H1 (cell line): ENCODE measurements at regions not wholly inside any gene's neighbourhood (a gene's known extent, or its start where the extent isn't known, plus 50 kb on each side); places are given as distances from the start of the nearest gene placed in this dataset.

ENCODE experiments used
- CBX5 ChIP-seq: fragments of 300-800, 300-1000 bp; sonication (generic); IDR thresholded peaks from 2 replicates; pipeline ENCODE4 v1.7.1; 2016; ENCODE audit warnings: antibody characterized with exemption, low read length, low read depth
- POU5F1 ChIP-seq: IDR thresholded peaks from 2 replicates; pipeline ENCODE4 v1.6.1; 2011; ENCODE audit warnings: low read depth, mild to moderate bottlenecking, low read length, moderate library complexity
- SP2 ChIP-seq: IDR thresholded peaks from 2 replicates; pipeline ENCODE4 v1.6.1; 2012; ENCODE audit warnings: mild to moderate bottlenecking, low read length, inconsistent platforms
- TF ChIP-seq, protein P1 (sequence below): IDR thresholded peaks from 2 replicates; pipeline ENCODE4 v1.6.1; 2012; ENCODE audit warnings: inconsistent platforms

DNA sequence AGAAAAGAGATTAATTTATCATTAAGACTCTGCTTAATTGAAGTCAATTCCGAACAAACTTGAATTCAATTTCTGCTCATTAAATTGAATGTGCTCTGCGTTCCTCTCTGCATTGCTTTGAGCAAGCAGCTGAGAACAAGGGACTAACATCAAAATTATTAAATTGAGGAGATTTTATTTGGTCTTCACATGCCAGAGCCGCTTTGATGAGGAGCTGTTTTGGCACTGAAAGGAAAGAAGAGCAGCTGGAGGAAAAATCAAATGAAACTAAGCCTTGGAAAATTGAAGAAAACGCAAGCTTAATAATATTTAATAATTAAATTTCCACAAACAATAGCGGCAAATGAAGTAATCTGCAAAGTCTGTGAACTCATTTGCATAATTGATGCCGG lies 222.0 kb upstream of the PKN2 start (continued):
- TF ChIP-seq SP2 (no peak), CBX5 (no peak), POU5F1 (no peak)
- TF ChIP-seq, protein P1, sequence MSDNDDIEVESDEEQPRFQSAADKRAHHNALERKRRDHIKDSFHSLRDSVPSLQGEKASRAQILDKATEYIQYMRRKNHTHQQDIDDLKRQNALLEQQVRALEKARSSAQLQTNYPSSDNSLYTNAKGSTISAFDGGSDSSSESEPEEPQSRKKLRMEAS: no peak
- TF ChIP-seq, all 59 proteins: peak for 0
